Neural cell (in vitro differentiated cells): ENCODE measurements at regions not wholly inside any gene's neighbourhood (a gene's known extent, or its start where the extent isn't known, plus 50 kb on each side); places are given as distances from the start of the nearest gene placed in this dataset.

Experiments
- EZH2 ChIP-seq: fragments of 200-600, 300-800 bp; shearing (Covaris generic), sonication (generic); IDR thresholded peaks from 2 replicates; pipeline ENCODE4 v1.6.1; 2014; ENCODE audit warnings: antibody characterized with exemption, low read length, borderline replicate concordance, mild to moderate bottlenecking; ENCODE audit not compliant: insufficient read depth, poor library complexity, severe bottlenecking
- TF ChIP-seq, protein P1 (sequence below): fragments of 450-650 bp; IDR thresholded peaks from 2 replicates; pipeline ENCODE4 v1.5.1; 2014; ENCODE audit warnings: antibody characterized with exemption, mild to moderate bottlenecking, moderate library complexity; ENCODE audit not compliant: poor library complexity, severe bottlenecking

DNA sequence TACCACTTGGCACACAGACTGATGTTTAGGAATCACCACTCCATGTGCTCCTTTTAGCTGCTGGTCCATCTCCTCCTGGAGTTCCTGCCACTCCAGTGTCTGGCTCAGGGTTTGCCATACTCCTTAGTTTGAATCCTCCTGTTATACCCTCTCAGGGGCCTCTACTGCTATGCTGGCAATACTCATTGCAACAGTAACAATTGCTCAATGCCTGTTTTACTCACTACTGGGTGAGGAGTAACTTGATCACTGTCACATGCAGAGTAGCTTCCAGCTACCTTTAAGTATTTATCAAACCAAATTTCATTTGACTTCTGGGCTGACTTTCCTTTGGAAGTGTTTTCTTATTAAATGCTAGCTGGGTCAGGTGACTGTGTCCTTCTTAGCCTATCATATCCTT is 107.2 kb upstream of the WLS start:
- TF ChIP-seq, protein P1, sequence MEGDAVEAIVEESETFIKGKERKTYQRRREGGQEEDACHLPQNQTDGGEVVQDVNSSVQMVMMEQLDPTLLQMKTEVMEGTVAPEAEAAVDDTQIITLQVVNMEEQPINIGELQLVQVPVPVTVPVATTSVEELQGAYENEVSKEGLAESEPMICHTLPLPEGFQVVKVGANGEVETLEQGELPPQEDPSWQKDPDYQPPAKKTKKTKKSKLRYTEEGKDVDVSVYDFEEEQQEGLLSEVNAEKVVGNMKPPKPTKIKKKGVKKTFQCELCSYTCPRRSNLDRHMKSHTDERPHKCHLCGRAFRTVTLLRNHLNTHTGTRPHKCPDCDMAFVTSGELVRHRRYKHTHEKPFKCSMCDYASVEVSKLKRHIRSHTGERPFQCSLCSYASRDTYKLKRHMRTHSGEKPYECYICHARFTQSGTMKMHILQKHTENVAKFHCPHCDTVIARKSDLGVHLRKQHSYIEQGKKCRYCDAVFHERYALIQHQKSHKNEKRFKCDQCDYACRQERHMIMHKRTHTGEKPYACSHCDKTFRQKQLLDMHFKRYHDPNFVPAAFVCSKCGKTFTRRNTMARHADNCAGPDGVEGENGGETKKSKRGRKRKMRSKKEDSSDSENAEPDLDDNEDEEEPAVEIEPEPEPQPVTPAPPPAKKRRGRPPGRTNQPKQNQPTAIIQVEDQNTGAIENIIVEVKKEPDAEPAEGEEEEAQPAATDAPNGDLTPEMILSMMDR: no peak
- no peak for TF ChIP-seq EZH2
